Endothelial cell of umbilical vein (primary cell): ENCODE measurements at regions not wholly inside any gene's neighbourhood (a gene's known extent, or its start where the extent isn't known, plus 50 kb on each side); places are given as distances from the start of the nearest gene placed in this dataset.

Experiments used
- BruUV-seq: library from RNA; stranded (reverse); fragments of 400-500 nt; replicated peaks from 2 replicates; lab custom pipeline; 2021; lab: Mats Ljungman, UMichigan
- CTCF ChIA-PET: fragments of 300-600, 350-600 bp; sonication (Branson Sonifier 250); formaldehyde crosslinking; loops from one replicate; lab custom pipeline; 2021; ENCODE audit warnings: antibody characterized with exemption, inconsistent platforms; lab: Charles Lee
- POLR2A ChIA-PET: fragments of 300-600, 350-600 bp; sonication (Branson Sonifier 250); formaldehyde crosslinking; loops from one replicate; lab custom pipeline; 2021; ENCODE audit warnings: antibody characterized with exemption, inconsistent platforms; lab: Charles Lee
- DNase-seq: peaks from one replicate; pipeline ENCODE4 v3.0.0-alpha.2; 2011; ENCODE audit warnings: low read depth, low spot score
- FAIRE-seq: peaks from 2 replicates; lab custom pipeline; 2011; peaks lifted over from hg19 to GRCh38; lab: Jason Lieb, UNC
- H2AFZ ChIP-seq: 2 replicates; pipeline ENCODE4 v1.6.0; 2012; ENCODE audit warnings: low read depth, low read length, control low read depth, inconsistent platforms
- H3K27ac ChIP-seq: 2 replicates; pipeline ENCODE4 v1.5.1; 2011; ENCODE audit warnings: low read depth, mild to moderate bottlenecking, control low read depth, low read length, moderate library complexity; ENCODE audit not compliant: insufficient read depth
- H3K27me3 ChIP-seq, 2 experiments: 2 replicates each; pipeline versions ENCODE4 v1.6.0 to v1.6.1; 2011; ENCODE audit warnings: low read length in 2 of 2, mixed read lengths in 1 of 2; ENCODE audit not compliant: control insufficient read depth in 2 of 2, insufficient read depth in 2 of 2
- H3K36me3 ChIP-seq, 2 experiments: 2 replicates in 1 of 2; 3 replicates in 1 of 2; pipeline ENCODE4 v1.5.1; 2011; ENCODE audit warnings: low read length in 2 of 2, mild to moderate bottlenecking in 1 of 2, moderate library complexity in 1 of 2; ENCODE audit not compliant: control insufficient read depth in 2 of 2, insufficient read depth in 2 of 2; ENCODE audit errors: extremely low read depth in 1 of 2
- H3K4me1 ChIP-seq: 3 replicates; pipeline ENCODE4 v1.5.1; 2011; ENCODE audit warnings: mild to moderate bottlenecking, low read length; ENCODE audit not compliant: control insufficient read depth, insufficient read depth; ENCODE audit errors: extremely low read depth
- H3K4me2 ChIP-seq: 2 replicates; pipeline ENCODE4 v1.6.1; 2011; ENCODE audit warnings: low read length, control low read depth, mixed read lengths; ENCODE audit not compliant: insufficient read depth
- H3K4me3 ChIP-seq, 3 experiments: fragments of 200-600 bp in 1 of 3; sonication (generic), shearing (Covaris generic) in 1 of 3; replicated peaks in 1 of 3; 2 replicates each; pipeline ENCODE4 v1.5.1; 2011 to 2016; ENCODE audit warnings: control low read depth in 3 of 3, low read length in 3 of 3, mild to moderate bottlenecking in 2 of 3, inconsistent platforms in 1 of 3, low read depth in 1 of 3, moderate library complexity in 1 of 3; ENCODE audit not compliant: insufficient read depth in 1 of 3
- H3K79me2 ChIP-seq: 2 replicates; pipeline ENCODE4 v1.6.0; 2012; ENCODE audit warnings: low read length, inconsistent platforms; ENCODE audit not compliant: control insufficient read depth, insufficient read depth
- H3K9ac ChIP-seq: replicated peaks from 2 replicates; pipeline ENCODE3; 2011; ENCODE audit warnings: low read length, control low read depth; ENCODE audit not compliant: insufficient read depth; ENCODE audit errors: extremely low read depth
- H3K9me1 ChIP-seq: replicated peaks from 3 replicates; pipeline ENCODE4 v1.6.0; 2011; ENCODE audit warnings: mild to moderate bottlenecking, low read length; ENCODE audit not compliant: control insufficient read depth, insufficient read depth; ENCODE audit errors: extremely low read depth
- H3K9me3 ChIP-seq: replicated peaks from 2 replicates; pipeline ENCODE4 v1.5.1; 2012; ENCODE audit warnings: low read length, inconsistent platforms; ENCODE audit not compliant: control insufficient read depth, insufficient read depth
- H4K20me1 ChIP-seq: replicated peaks from 2 replicates; pipeline ENCODE3; 2011; ENCODE audit warnings: mild to moderate bottlenecking, low read length; ENCODE audit not compliant: control insufficient read depth, insufficient read depth; ENCODE audit errors: extremely low read depth
- CTCF ChIP-seq, 2 donors: IDR thresholded peaks; 1 replicate in 1 of 2; 2 replicates in 1 of 2; pipeline ENCODE4 v1.5.1; 2011; ENCODE audit warnings: low read length in 2 of 2, mild to moderate bottlenecking in 2 of 2, moderate library complexity in 2 of 2, control low read depth in 1 of 2, inconsistent platforms in 1 of 2, low read depth in 1 of 2; ENCODE audit not compliant: insufficient read depth in 1 of 2; ENCODE audit errors: extremely low read depth in 1 of 2
- EZH2 ChIP-seq: IDR thresholded peaks from 2 replicates; pipeline ENCODE4 v1.6.1; 2012; ENCODE audit warnings: borderline replicate concordance, low read depth, mild to moderate bottlenecking, moderate library complexity, low read length, inconsistent platforms; ENCODE audit not compliant: severe bottlenecking
- FOS ChIP-seq: IDR thresholded peaks from 2 replicates; pipeline ENCODE4 v1.6.1; 2011; ENCODE audit warnings: mild to moderate bottlenecking, low read length, moderate library complexity, borderline replicate concordance; ENCODE audit not compliant: insufficient read depth
- GATA2 ChIP-seq: IDR thresholded peaks from 2 replicates; pipeline ENCODE4 v1.7.0; 2011; ENCODE audit warnings: low read depth, mild to moderate bottlenecking, moderate library complexity, mixed read lengths, low read length; ENCODE audit not compliant: insufficient read length, insufficient read depth
- JUN ChIP-seq: IDR thresholded peaks from 2 replicates; pipeline ENCODE4 v1.6.1; 2011; ENCODE audit warnings: borderline replicate concordance, low read depth; ENCODE audit not compliant: insufficient read length, insufficient read depth
- MAX ChIP-seq: IDR thresholded peaks from 2 replicates; pipeline ENCODE4 v1.6.1; 2011; ENCODE audit not compliant: insufficient read depth, insufficient read length
- MYC ChIP-seq: IDR thresholded peaks from one replicate; pipeline ENCODE4 v1.6.1; 2011; ENCODE audit warnings: mild to moderate bottlenecking, low read depth, low read length
- POLR2A ChIP-seq: IDR thresholded peaks from 2 replicates; pipeline ENCODE4 v1.6.1; 2012; ENCODE audit warnings: low read depth, mild to moderate bottlenecking, control low read depth, low read length
- POLR2AphosphoS5 ChIP-seq: IDR thresholded peaks from 2 replicates; pipeline ENCODE4 v1.6.1; 2012; ENCODE audit warnings: low read depth, mild to moderate bottlenecking, control low read depth, low read length, moderate library complexity; ENCODE audit not compliant: insufficient read depth
- dilution Hi-C: fragments of 300-500 bp; cut with MboI; formaldehyde crosslinking; loops from one replicate; pipeline ENCODE4 v1.15.0; 2019; ENCODE audit warnings: low sequenced_read_pairs; ENCODE audit not compliant: extremely low pct_ligation_motif_present
- intact Hi-C: fragments of 100-400 bp; cut with micrococcal nuclease; formaldehyde crosslinking; loops from one replicate; pipeline ENCODE4 v1.10.0; 2022

GRCh38 chr1:68308034-68308433, 75.7 kb upstream of the WLS start:
- ChIA-PET CTCF (interaction anchor here (1.4 kb wide), 1 partner anchor 13 kb away, joined by 3 read pairs; no protein-coding TSS in a partner anchor), POLR2A (no interaction called here)
- H3K9me1 ChIP-seq = no peaks in the 10 kb centered on the region
- H3K9me3 ChIP-seq = no peaks in the 10 kb centered on the region
- intact Hi-C loops = no loop called here
- peaks cover 3 to 4% of the 10 kb centered on the region in 2 experiments for H3K27me3 ChIP-seq
- no peak for FAIRE-seq
- no peak overlapping the region for H3K4me2 ChIP-seq
- H3K27ac ChIP-seq = no peak overlapping the region
- no peak overlapping the region for H2AFZ ChIP-seq
- no peaks in the 10 kb centered on the region for H3K79me2 ChIP-seq
- H3K9ac ChIP-seq = no peak overlapping the region
- no peak overlapping the region for H3K4me3 ChIP-seq
- TF ChIP-seq POLR2AphosphoS5 (no peak), POLR2A (no peak), FOS (no peak), GATA2 (no peak), EZH2 (no peak), MAX (no peak), MYC (no peak), JUN (no peak), CTCF (IDR thresholded peaks at IDR 0.05; ENCODE audit: extremely low read depth in 1 of 2, insufficient read depth in 1 of 2, low read depth in 1 of 2, low read length in 2 of 2) (no peak)
- H4K20me1 ChIP-seq = no peaks in the 10 kb centered on the region
- no peaks in the 10 kb centered on the region for H3K36me3 ChIP-seq
- dilution Hi-C loops = no loop called here
- BruUV-seq = no TSS peak
- no peaks in the 10 kb centered on the region for H3K4me1 ChIP-seq
- DNase-seq = no peak
